NCI-H2107 (cell line): ENCODE measurements at regions not wholly inside any gene's neighbourhood (a gene's known extent, or its start where the extent isn't known, plus 50 kb on each side); places are given as distances from the start of the nearest gene placed in this dataset.

Experiments used
- DNase-seq: peaks from one replicate; lab custom pipeline; 2025; lab: John Stamatoyannopoulos, UW

- no peak for DNase-seq
Observed at GRCh38 chr10:78905015-78905956, 163.5 kb upstream of the ZMIZ1 start.

GRCh38 chr10:78905957-78906308 lies 162.8 kb upstream of the ZMIZ1 start:
- peak; percentile 41 for DNase-seq

- no peak for DNase-seq
Observed at GRCh38 chr10:78906734-78907390, 161.9 kb upstream of the ZMIZ1 start.

GRCh38 chr10:78907551-78908211 lies 161.1 kb upstream of the ZMIZ1 start:
- DNase-seq: no peak

GRCh38 chr10:78909221-78909620 lies 159.5 kb upstream of the ZMIZ1 start:
- no peak for DNase-seq

- DNase-seq: no peak
Observed at GRCh38 chr10:78910021-78910420, 158.7 kb upstream of the ZMIZ1 start.

GRCh38 chr10:78910476-78910875 lies 158.3 kb upstream of the ZMIZ1 start:
- no peak for DNase-seq

- no peak for DNase-seq
Observed at GRCh38 chr10:78910886-78911285, 157.9 kb upstream of the ZMIZ1 start.

- DNase-seq: no peak
Observed at GRCh38 chr10:78911533-78912340, 157.0 kb upstream of the ZMIZ1 start.

GRCh38 chr10:78912361-78913218 lies 156.2 kb upstream of the ZMIZ1 start:
- DNase-seq: no peak

- DNase-seq: peak; percentile 85
Observed at GRCh38 chr10:78913219-78914059, 155.3 kb upstream of the ZMIZ1 start.

- DNase-seq: no peak
Observed at GRCh38 chr10:78914060-78914378, 154.7 kb upstream of the ZMIZ1 start.

- DNase-seq: no peak
Observed at GRCh38 chr10:78914502-78915189, 154.1 kb upstream of the ZMIZ1 start.

- DNase-seq: no peak
Observed at GRCh38 chr10:78915190-78915518, 153.6 kb upstream of the ZMIZ1 start.

- DNase-seq: no peak
Observed at GRCh38 chr10:78916227-78916626, 152.5 kb upstream of the ZMIZ1 start.

GRCh38 chr10:78919181-78919966 lies 149.4 kb upstream of the ZMIZ1 start:
- no peak for DNase-seq

- DNase-seq: no peak
Observed at GRCh38 chr10:78920011-78920410, 148.8 kb upstream of the ZMIZ1 start.

- DNase-seq: no peak
Observed at GRCh38 chr10:78921895-78922294, 146.9 kb upstream of the ZMIZ1 start.
